GM12892 (cell line): ENCODE measurements at regions not wholly inside any gene's neighbourhood (a gene's known extent, or its start where the extent isn't known, plus 50 kb on each side); places are given as distances from the start of the nearest gene placed in this dataset.

ENCODE experiments used
- POLR2A ChIP-seq: IDR thresholded peaks from 2 replicates; pipeline ENCODE4 v1.6.1; 2011; ENCODE audit warnings: low read depth, low read length, control low read depth
- TAF1 ChIP-seq: IDR thresholded peaks from 2 replicates; pipeline ENCODE4 v1.6.1; 2011; ENCODE audit warnings: low read depth, mild to moderate bottlenecking, control low read depth, low read length, borderline replicate concordance

DNA sequence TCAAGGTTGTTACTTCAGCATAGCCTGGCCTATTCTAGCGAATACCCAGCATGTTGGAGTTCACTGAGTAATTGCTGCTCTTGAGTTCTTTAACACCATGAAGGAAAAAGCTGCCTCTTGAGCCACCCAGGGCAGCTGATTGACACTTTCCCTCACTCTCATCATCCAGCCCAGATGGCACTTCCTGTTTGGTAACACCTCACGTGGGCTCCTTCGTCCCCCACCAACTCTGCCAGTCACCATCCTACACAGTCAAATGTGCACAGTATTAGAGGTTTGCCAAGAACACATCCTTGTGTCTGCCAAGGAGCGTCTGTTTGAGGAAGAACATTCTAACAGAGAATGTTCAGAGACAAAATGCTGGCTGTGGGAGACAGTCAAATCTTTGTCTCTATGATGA is 266.3 kb downstream of the RPLP1 start:
- TF ChIP-seq POLR2A (no peak), TAF1 (no peak)
